Fibroblast of skin of left biceps (primary cell): ENCODE measurements at regions not wholly inside any gene's neighbourhood (a gene's known extent, or its start where the extent isn't known, plus 50 kb on each side); places are given as distances from the start of the nearest gene placed in this dataset.

Experiments used
- DNase-seq, 2 experiments: peaks; one replicate each; pipeline ENCODE4 v3.0.0-alpha.2; 2013; ENCODE audit warnings: low read depth in 2 of 2

GRCh38 chr3:193928354-193929209 lies 207.4 kb upstream of the HES1 start:
- DNase-seq: no peak

GRCh38 chr3:193929373-193929772 lies 206.6 kb upstream of the HES1 start:
- no peak for DNase-seq

- DNase-seq: no peak
Measured at GRCh38 chr3:193929921-193930646, 205.9 kb upstream of the HES1 start.

GRCh38 chr3:193932136-193932535 lies 203.8 kb upstream of the HES1 start:
- DNase-seq: no peak

GRCh38 chr3:193932576-193932975 lies 203.4 kb upstream of the HES1 start:
- DNase-seq: no peak

GRCh38 chr3:193933451-193933850 lies 202.5 kb upstream of the HES1 start:
- no peak for DNase-seq

- no peak for DNase-seq
Measured at GRCh38 chr3:193935916-193936315, 200.0 kb upstream of the HES1 start.

GRCh38 chr3:193938613-193939012 lies 197.3 kb upstream of the HES1 start:
- no peak for DNase-seq

- no peak for DNase-seq
Measured at GRCh38 chr3:193939527-193939926, 196.4 kb upstream of the HES1 start.

- no peak for DNase-seq
Measured at GRCh38 chr3:193940526-193940925, 195.4 kb upstream of the HES1 start.

GRCh38 chr3:193941486-193941885 lies 194.5 kb upstream of the HES1 start:
- DNase-seq: no peak

- DNase-seq: no peak
Measured at GRCh38 chr3:193942516-193943055, 193.4 kb upstream of the HES1 start.

GRCh38 chr3:193943200-193943599 lies 192.7 kb upstream of the HES1 start:
- DNase-seq: no peak

GRCh38 chr3:193943851-193944517 lies 192.0 kb upstream of the HES1 start:
- DNase-seq: no peak

GRCh38 chr3:193944518-193944884 lies 191.4 kb upstream of the HES1 start:
- DNase-seq: no peak

- no peak for DNase-seq
Measured at GRCh38 chr3:193945143-193945542, 190.8 kb upstream of the HES1 start.

- DNase-seq: no peak
Measured at GRCh38 chr3:193946945-193947344, 189.0 kb upstream of the HES1 start.

GRCh38 chr3:193947596-193947995 lies 188.4 kb upstream of the HES1 start:
- no peak for DNase-seq

GRCh38 chr3:193948459-193948858 lies 187.5 kb upstream of the HES1 start:
- no peak for DNase-seq

- DNase-seq: no peak
Measured at GRCh38 chr3:193951859-193952258, 184.1 kb upstream of the HES1 start.

GRCh38 chr3:193954752-193955151 lies 181.2 kb upstream of the HES1 start:
- no peak for DNase-seq

- DNase-seq: no peak
Measured at GRCh38 chr3:193955719-193956118, 180.2 kb upstream of the HES1 start.
